ENCODE measurements at regions not wholly inside any gene's neighbourhood (a gene's known extent, or its start where the extent isn't known, plus 50 kb on each side); places are given as distances from the start of the nearest gene placed in this dataset.

DNA sequence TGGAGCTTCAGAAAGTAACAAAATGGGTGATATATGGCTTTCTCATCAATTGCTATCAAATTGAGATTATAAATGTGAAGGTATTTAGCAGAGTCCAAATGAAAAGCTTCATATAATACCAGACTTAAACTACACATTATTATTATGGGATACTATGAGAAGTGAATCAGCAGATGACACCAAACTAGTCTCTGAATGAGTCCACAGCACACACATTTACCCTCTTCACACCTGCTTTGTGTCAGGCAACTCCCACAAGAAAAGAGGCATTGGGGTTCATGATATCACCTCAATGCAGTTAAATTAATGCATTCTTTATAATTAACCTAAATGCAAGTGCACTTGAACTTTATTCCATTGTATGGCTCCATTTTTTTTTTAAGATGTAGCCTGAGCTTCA lies 330.5 kb downstream of the BCL11B start:
- DNase-seq (no peak), ATAC-seq (no peak)
- intact Hi-C loops (cut with micrococcal nuclease), result no loop called here

DNA sequence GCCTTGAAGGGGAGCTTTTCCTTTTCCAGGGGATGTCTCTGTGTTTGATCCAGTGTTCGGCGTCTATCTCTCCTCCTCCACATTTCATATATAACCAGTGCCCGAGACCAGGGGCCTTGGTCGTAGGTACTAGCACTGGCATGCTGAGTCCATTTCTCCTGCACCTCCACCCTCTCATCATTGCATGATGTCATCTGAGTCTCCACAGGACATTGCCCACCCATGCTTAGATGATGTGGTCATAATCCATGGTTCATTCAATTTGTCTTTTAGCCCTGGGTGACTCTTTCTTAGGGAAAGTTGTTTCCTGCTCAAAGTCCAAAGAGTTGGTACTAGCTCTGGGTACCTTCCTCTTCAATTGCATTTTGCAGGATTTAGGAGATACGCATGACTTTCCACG lies 328.1 kb downstream of the BCL11B start:
- DNase-seq, result no peak
- intact Hi-C loops (cut with micrococcal nuclease), result no loop called here
- no peak for ATAC-seq

- DNase-seq (no peak), ATAC-seq (no peak)
- intact Hi-C loops (cut with micrococcal nuclease), result no loop called here
These were observed 327.0 kb downstream of the BCL11B start for GRCh38 chr14:98944989-98945388.

DNA sequence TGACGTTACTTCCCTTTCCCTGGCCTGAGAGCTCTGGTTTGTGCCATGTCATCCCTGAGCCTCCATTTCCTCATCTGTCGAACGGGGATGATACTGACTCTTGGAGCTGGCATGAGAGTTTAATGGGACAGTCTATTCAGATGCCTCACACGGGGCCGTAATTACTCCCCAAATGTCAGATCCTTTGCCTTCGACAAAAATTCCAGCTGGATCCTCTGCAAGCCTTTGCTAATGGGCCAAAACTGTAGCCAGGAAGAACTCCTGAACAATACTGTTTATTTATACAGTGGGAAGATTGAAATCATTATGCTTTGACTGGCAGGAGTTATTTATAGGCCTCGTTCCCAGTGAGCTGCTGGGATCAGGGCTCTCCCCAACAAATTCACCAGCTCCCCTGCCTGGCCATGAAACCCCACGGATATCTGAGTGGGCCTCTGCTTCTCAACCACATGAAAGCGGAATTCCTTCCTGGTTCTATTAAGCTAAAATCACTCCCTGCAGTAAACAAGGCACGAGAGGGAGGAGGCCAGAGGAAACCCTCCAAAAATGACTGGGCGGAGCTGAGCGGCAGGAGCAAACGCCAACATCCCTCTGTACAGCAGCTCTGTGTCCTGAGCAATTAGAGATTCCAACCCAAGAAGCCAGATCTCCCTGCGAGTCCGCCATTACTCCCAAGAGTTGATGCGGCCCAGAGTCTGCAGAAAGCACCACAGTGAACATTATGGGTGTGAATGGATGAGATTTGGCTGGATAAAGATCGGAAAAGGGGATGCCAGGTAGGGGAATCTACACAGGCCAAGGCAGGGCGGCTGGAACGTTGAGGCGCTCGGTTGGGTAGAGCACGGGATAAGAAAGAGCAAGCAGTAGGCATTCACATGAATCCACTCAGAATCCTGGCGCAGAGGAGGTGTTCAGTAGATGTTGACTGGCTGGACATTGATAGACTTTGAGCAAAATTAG lies 326.1 kb downstream of the BCL11B start:
- peak; percentile 82 for ATAC-seq
- no peak for DNase-seq
- intact Hi-C loops (cut with micrococcal nuclease), result no loop called here

DNA sequence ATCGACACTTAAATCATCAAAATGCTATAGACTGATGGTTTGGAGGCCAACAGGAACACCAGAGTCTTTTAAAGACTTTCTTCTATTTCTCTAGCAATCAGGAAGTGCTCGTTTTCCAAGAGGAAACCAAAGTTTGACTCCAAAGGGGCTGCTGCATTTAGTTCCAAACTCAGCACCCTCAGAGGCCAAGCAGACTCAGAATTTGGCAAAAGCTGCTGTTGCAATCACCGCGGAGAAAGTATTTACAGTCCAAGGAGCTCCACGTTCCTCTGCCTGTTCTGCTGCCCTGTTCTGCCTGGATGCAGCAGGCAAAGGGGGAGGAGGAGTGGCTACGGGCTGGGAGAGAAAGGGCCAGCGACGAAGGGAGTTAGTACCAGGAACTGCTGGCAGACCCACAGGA lies 325.1 kb downstream of the BCL11B start:
- ATAC-seq (peak; percentile 92), DNase-seq (peak; percentile 36)
- intact Hi-C loops (cut with micrococcal nuclease), result no loop called here

GRCh38 chr14:98947911-98948595 lies 323.9 kb downstream of the BCL11B start:
- ATAC-seq (no peak), DNase-seq (no peak)
- intact Hi-C loops (cut with micrococcal nuclease), result no loop called here

- no peak for DNase-seq
- ATAC-seq, result no peak
- intact Hi-C loops (cut with micrococcal nuclease), result no loop called here
These were observed 322.9 kb downstream of the BCL11B start for GRCh38 chr14:98949051-98949450.

GRCh38 chr14:98949481-98950135 lies 322.4 kb downstream of the BCL11B start:
- ATAC-seq (no peak), DNase-seq (no peak)
- intact Hi-C loops (cut with micrococcal nuclease), result no loop called here

- intact Hi-C loops (cut with micrococcal nuclease), result no loop called here
- ATAC-seq, result no peak
These were observed 321.6 kb downstream of the BCL11B start for GRCh38 chr14:98950353-98950895.

GRCh38 chr14:98951031-98951430 lies 321.0 kb downstream of the BCL11B start:
- intact Hi-C loops (cut with micrococcal nuclease), result no loop called here
- DNase-seq (no peak), ATAC-seq (no peak)

More at GRCh38 chr14:98950353-98950895, 321.6 kb downstream of the BCL11B start:
- DNase-seq, result no peak

GRCh38 chr14:98951521-98952152 lies 320.4 kb downstream of the BCL11B start:
- DNase-seq (no peak), ATAC-seq (no peak)
- intact Hi-C loops (cut with micrococcal nuclease), result no loop called here

DNA sequence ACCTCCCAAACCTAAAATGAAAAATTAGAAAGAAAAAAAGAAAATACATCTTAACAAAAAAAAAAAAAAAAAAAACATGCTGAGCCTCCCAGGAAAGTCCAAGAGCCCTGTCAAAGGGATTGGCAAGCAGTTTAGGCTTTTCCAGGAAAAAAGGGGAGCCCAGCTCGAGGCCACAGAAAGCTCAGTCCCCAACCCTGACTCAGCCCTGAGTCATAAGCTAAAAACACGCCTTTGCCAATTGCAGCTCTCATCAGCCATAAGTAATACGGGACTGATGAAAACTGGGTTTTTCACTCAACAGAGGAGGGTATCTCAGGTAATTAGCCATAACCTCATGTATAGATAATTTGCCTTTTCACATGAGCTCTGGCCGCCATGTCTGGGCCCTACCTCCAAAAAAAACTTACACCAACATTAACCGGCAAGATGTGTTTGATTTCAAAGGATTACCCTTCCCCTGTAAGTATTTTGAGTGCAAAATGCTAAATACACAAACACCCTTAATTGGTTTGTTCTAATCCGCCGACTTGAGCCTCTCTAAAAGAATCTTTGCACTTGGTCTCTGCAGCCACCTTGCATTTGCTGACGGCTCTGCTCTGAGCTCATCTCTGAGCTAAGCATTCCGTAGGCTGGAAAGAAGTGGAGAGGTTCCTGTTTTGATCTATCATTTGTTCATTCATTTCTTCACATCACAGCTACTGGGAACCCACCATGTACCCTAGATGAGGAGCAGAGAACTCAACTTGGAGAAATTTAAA lies 319.2 kb downstream of the BCL11B start:
- ATAC-seq (no peak), DNase-seq (no peak)
- intact Hi-C loops (cut with micrococcal nuclease), result no loop called here

GRCh38 chr14:98953551-98954348 lies 318.2 kb downstream of the BCL11B start:
- intact Hi-C loops (cut with micrococcal nuclease), result no loop called here
- DNase-seq, result peak; percentile 35
- ATAC-seq, result no peak

DNA sequence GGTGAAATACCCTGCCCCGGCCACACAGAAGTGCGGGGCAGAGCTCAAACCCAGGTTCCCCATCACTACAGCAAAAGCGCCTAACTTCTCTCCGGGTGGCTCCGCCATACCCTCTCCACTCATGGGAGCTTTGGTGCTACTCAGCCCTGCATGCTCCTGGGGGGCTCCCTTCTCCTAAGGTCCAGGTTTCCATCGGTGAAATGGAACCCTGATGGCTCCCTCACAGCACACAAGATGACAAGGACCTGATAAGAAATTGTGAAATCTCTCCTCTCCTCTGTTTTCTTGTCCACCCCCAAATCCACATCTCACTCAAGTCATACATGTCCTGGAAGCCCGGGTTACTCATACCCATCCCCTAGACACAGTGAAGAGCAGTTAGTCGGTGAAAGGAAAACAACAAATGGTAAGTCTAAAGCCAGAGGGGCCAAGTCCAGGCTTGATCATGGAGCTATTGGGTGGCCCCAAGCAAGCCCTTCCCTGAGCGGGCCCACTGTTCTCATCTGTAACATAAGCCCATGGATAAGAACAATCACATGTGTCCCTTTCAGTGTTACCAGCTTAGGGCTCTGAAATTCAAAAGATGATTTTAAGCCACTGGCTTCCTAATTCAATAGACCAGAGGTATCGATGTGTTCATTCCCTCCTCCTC lies 317.5 kb downstream of the BCL11B start:
- intact Hi-C loops (cut with micrococcal nuclease), result no loop called here
- no peak for DNase-seq
- ATAC-seq, result no peak

DNA sequence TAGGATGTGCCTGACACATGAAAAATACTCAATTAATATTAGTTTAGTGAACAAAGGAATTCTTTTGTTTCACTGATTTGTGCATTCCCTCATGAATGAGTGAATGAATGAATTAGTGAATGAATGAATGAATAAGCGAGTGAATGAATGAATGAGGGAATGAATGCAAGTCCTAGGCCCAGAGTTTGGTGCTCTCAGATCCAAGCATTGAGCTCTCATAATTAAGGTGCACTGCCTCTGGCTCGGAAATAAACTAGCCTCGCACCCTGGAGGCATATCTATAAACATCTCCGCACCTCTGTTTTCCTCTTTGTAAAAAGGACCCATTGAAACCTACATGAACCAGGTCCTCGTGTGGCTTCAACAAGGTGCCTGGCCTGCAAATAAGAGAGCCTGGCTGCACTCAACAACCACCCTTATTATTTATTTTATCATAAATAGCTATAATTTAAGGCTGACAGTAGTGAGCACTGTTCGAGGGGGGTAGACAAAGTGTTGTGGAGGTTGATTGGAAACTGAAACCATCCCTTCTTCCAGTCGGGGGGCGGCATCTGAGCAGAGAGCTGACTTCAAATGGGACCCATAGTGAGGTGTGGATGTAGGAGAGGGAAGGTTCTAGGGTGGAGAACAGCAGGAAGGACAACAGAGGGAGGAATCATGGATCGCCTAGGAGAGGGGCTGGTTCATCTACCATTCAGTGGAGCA lies 316.8 kb downstream of the BCL11B start:
- no peak for ATAC-seq
- no peak for DNase-seq
- intact Hi-C loops (cut with micrococcal nuclease), result no loop called here

DNA sequence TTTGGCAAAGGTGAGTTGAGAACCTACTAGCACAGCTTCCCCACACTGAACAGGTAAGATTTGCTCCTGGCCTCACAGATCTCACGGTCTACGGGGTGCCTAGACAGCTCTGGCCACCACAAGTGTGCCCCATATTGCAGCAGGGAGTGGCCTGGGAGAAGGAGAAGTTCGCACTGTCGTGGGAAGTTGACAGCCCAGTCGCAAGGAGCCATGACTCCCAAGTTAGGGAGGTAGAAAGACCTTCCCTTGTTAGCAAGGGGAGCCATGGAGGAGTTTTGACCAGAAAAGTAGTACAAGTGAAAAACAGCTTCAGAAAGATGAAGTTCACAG lies 316.3 kb downstream of the BCL11B start:
- DNase-seq (no peak), ATAC-seq (no peak)
- intact Hi-C loops (cut with micrococcal nuclease), result no loop called here

DNA sequence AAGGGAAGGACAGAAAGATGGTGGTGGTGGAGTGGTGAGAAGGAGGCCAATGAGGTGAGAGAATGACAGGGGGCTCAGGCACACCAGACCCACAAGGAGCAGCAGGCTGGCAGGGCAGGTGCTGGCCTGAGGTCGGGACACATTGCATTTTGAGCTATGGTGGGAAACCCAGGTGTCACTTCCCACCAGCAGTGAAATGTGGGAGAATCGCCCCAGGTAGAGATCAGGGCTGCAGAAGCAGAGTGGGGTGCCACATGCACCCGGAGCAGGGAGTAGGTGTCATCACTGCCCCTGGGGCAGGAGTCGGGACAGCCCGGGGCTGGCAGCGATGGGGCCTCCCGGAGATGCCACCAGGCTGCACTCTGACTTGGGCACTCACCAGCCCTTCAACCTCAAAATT lies 315.8 kb downstream of the BCL11B start:
- DNase-seq, result no peak
- ATAC-seq, result no peak
- intact Hi-C loops (cut with micrococcal nuclease), result no loop called here

Data from left ventricle myocardium superior (tissue), 1 donor.